Colonic mucosa (tissue), 4 donors: ENCODE measurements at regions not wholly inside any gene's neighbourhood (a gene's known extent, or its start where the extent isn't known, plus 50 kb on each side); places are given as distances from the start of the nearest gene placed in this dataset.

Experiments
- DNase-seq: peaks from one replicate; pipeline ENCODE4 v3.0.0-alpha.2; 2020
- H3K27ac ChIP-seq: fragments of 200-600 bp; one replicate; pipeline ENCODE4 v1.8.0; 2021
- H3K27me3 ChIP-seq: fragments of 200-600 bp; one replicate; pipeline ENCODE4 v1.8.0; 2021
- H3K36me3 ChIP-seq: fragments of 200-600 bp; one replicate; pipeline ENCODE4 v1.8.0; 2021
- H3K4me1 ChIP-seq: fragments of 200-600 bp; one replicate; pipeline ENCODE4 v1.8.0; 2021; ENCODE audit warnings: mild to moderate bottlenecking
- H3K4me3 ChIP-seq: fragments of 200-600 bp; one replicate; pipeline ENCODE4 v1.8.0; 2021
- H3K9ac ChIP-seq, 2 donors: one replicate each; pipeline ENCODE4 v1.7.0; 2013; ENCODE audit warnings: control low read depth in 2 of 2, low read depth in 2 of 2, low read length in 2 of 2
- H3K9me3 ChIP-seq: fragments of 200-600 bp; one replicate; pipeline ENCODE4 v1.8.0; 2021
- intact Hi-C: fragments of 100-400 bp; cut with DNase I; formaldehyde crosslinking; loops from one replicate; pipeline ENCODE4 v1.14.1; 2022
- TF ChIP-seq, protein P1 (sequence below): fragments of 200-600 bp; IDR thresholded peaks from one replicate; pipeline ENCODE4 v1.8.0; 2022; ENCODE audit warnings: antibody characterized with exemption, mild to moderate bottlenecking
- donor health status: healthy.
- donor health status: DM: no; HTN: no; CAD: no.
- donor health status: DM: no; HTN: no; CAD: no.

DNA sequence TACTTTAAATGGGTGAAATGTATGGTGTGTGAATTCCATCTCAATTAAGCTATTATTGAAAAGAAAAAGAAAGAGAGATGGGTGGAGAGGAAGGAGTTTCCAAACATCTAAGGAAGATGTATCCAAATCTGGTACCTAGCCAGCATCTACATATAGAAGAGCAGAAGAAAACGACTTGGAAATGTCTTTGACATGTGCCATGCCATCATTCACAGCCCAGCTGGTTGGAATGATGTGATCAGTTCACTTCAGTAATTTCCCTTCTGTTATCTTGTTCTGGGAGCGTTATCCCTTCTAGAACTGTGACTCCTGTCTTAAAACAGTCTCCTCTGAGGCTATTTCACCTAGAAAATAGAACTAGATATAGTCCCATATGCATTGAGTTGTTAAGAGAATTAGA, 312.8 kb upstream of the GYPC start:
- TF ChIP-seq, protein P1, sequence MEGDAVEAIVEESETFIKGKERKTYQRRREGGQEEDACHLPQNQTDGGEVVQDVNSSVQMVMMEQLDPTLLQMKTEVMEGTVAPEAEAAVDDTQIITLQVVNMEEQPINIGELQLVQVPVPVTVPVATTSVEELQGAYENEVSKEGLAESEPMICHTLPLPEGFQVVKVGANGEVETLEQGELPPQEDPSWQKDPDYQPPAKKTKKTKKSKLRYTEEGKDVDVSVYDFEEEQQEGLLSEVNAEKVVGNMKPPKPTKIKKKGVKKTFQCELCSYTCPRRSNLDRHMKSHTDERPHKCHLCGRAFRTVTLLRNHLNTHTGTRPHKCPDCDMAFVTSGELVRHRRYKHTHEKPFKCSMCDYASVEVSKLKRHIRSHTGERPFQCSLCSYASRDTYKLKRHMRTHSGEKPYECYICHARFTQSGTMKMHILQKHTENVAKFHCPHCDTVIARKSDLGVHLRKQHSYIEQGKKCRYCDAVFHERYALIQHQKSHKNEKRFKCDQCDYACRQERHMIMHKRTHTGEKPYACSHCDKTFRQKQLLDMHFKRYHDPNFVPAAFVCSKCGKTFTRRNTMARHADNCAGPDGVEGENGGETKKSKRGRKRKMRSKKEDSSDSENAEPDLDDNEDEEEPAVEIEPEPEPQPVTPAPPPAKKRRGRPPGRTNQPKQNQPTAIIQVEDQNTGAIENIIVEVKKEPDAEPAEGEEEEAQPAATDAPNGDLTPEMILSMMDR: no peak
- Histone ChIP-seq H3K27me3 (no peaks in the 10 kb centered on the region), H3K4me1 (no peaks in the 10 kb centered on the region), H3K36me3 (no peaks in the 10 kb centered on the region), H3K27ac (no peak overlapping the region), H3K9ac (no peak overlapping the region), H3K4me3 (no peak overlapping the region), H3K9me3 (no peaks in the 10 kb centered on the region)
- intact Hi-C loops: no loop called here
- DNase-seq: no peak

DNA sequence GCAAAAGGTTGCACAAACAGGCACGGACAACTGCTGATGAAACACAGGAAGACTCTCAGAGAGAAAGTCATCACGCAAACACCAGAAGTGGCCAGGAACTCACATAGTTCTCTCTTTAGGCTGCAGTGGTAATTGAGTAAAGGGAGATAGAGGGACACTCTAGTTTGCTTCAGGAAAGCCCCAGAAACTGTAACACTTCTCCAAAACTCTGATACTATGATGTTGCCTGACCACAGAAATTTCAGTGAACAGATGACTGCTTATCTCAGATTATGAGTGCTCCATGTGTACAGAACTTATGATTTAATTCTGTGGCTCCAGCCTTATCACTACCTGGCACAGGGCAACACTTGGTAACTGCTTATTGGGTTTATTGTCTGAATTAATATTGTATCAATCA, 311.5 kb upstream of the GYPC start:
- Histone ChIP-seq H3K9ac (no peak overlapping the region), H3K36me3 (no peaks in the 10 kb centered on the region), H3K4me1 (no peaks in the 10 kb centered on the region), H3K27me3 (no peaks in the 10 kb centered on the region), H3K27ac (no peak overlapping the region), H3K4me3 (no peak overlapping the region), H3K9me3 (no peaks in the 10 kb centered on the region)
- intact Hi-C loops: no loop called here
- no peak for DNase-seq
- TF ChIP-seq, protein P1: no peak

DNA sequence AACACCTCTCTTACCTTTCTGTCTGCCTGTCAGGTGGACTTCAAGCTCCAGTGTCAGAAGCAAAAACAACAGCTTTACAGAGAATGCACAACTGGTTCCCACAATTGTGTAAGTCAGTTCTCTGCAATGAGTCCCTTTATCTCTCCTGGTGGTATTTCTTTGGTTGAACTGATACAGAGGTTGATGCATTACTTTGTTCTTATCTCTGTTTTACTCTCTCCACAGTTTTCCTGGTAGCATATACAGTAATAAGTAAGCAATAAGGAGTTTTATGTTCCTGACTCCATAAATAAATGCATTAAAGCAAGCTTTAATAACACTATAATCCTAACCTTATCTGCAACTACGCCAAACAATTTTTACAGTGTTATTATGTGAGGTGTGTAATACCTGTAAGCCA, 310.3 kb upstream of the GYPC start:
- no peak overlapping the region for H3K4me3 ChIP-seq
- no peak for DNase-seq
- H3K9ac ChIP-seq: no peak overlapping the region
- no peaks in the 10 kb centered on the region for H3K9me3 ChIP-seq
- H3K4me1 ChIP-seq: no peaks in the 10 kb centered on the region
- TF ChIP-seq, protein P1: no peak
- no peaks in the 10 kb centered on the region for H3K36me3 ChIP-seq
- no peak overlapping the region for H3K27ac ChIP-seq
- intact Hi-C loops: no loop called here
- H3K27me3 ChIP-seq: no peaks in the 10 kb centered on the region

DNA sequence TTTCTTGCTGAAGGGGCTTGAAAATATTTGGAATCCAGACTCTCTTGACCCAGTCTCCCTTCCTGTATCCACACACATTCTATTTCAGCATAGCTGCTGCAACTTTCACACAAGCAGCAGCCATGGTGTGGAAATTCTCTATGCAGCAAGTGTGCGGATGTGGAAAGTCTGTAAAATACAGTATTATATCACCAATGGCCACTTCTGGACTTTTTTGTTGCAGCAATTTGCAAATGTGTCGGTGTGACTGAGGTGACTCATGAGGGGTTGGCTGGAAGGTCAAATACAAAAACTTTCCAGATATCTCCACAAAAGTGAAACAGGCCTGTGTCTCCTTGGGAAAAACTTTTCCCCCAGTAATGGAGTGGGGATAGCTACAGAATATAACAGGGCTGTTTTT, 299.3 kb upstream of the GYPC start:
- no peaks in the 10 kb centered on the region for H3K9me3 ChIP-seq
- H3K27ac ChIP-seq: no peak overlapping the region
- TF ChIP-seq, protein P1: no peak
- H3K27me3 ChIP-seq: no peaks in the 10 kb centered on the region
- no peak overlapping the region for H3K4me3 ChIP-seq
- intact Hi-C loops: no loop called here
- DNase-seq: no peak
- H3K4me1 ChIP-seq: no peaks in the 10 kb centered on the region
- no peak overlapping the region for H3K9ac ChIP-seq
- no peaks in the 10 kb centered on the region for H3K36me3 ChIP-seq

DNA sequence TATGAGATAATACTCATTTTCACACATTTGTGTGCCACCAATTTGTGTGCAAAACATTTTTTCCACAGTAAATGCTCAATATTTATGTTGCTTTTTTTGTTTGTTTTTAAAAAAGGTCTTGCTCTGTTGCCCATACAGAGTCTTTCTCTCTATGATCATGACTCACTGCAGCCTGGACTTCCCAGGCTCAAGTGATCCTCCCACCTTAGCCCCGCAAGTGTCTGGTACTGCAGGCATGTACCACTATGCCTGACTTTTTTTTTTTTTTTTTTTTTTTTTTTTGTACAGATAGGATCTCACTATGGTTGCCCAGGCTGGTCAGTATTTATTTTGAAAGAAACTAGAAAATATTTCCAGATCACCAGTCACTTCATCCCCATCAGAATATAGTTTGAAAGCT, 297.8 kb upstream of the GYPC start:
- Histone ChIP-seq H3K9ac (no peak overlapping the region), H3K27ac (no peak overlapping the region), H3K4me1 (no peaks in the 10 kb centered on the region), H3K9me3 (no peaks in the 10 kb centered on the region), H3K36me3 (no peaks in the 10 kb centered on the region), H3K27me3 (no peaks in the 10 kb centered on the region), H3K4me3 (no peak overlapping the region)
- intact Hi-C loops: no loop called here
- DNase-seq: no peak
- TF ChIP-seq, protein P1: no peak

DNA sequence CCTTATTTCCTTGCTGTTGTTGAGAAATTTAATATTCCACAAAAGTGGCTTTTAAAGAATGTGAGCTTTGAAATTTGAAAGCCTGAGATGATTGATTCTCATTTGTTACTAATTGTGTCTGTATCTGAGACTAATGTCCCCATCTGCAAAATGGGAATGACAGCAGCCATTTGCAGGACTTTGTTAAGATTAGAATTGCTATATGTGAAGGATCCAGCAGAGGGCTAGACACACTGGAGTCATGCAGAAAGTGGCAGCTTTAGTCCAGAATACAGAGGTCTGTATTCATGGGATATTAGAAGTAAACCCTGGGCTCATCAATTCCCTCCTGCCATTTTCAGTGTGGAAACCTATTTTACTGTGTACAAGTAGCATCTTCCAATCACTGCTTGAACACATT, 296.5 kb upstream of the GYPC start:
- no peak for DNase-seq
- TF ChIP-seq, protein P1: no peak
- intact Hi-C loops: no loop called here
- H3K27ac ChIP-seq: no peak overlapping the region
- no peaks in the 10 kb centered on the region for H3K27me3 ChIP-seq
- H3K9me3 ChIP-seq: no peaks in the 10 kb centered on the region
- H3K36me3 ChIP-seq: no peaks in the 10 kb centered on the region
- H3K4me1 ChIP-seq: no peaks in the 10 kb centered on the region
- no peak overlapping the region for H3K4me3 ChIP-seq
- H3K9ac ChIP-seq: no peak overlapping the region
